ENCODE measurements at regions not wholly inside any gene's neighbourhood (a gene's known extent, or its start where the extent isn't known, plus 50 kb on each side); places are given as distances from the start of the nearest gene placed in this dataset.

- no peak for DNase-seq (ENCODE audit: extremely low read depth, low read depth)
- H3K4me3 ChIP-seq (replicated peaks; ENCODE audit: low read depth, low read length), result no peak overlapping the region
- TF ChIP-seq, protein P1, sequence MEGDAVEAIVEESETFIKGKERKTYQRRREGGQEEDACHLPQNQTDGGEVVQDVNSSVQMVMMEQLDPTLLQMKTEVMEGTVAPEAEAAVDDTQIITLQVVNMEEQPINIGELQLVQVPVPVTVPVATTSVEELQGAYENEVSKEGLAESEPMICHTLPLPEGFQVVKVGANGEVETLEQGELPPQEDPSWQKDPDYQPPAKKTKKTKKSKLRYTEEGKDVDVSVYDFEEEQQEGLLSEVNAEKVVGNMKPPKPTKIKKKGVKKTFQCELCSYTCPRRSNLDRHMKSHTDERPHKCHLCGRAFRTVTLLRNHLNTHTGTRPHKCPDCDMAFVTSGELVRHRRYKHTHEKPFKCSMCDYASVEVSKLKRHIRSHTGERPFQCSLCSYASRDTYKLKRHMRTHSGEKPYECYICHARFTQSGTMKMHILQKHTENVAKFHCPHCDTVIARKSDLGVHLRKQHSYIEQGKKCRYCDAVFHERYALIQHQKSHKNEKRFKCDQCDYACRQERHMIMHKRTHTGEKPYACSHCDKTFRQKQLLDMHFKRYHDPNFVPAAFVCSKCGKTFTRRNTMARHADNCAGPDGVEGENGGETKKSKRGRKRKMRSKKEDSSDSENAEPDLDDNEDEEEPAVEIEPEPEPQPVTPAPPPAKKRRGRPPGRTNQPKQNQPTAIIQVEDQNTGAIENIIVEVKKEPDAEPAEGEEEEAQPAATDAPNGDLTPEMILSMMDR (IDR thresholded peaks at IDR 0.05; ENCODE audit: low read depth, low read length, missing control alignments), result no peak
These were observed 119.2 kb upstream of the BOD1 start for GRCh38 chr5:173735691-173736090.

GRCh38 chr5:173736374-173736773 lies 119.9 kb upstream of the BOD1 start:
- no peak for DNase-seq (ENCODE audit: extremely low read depth, low read depth)

DNA sequence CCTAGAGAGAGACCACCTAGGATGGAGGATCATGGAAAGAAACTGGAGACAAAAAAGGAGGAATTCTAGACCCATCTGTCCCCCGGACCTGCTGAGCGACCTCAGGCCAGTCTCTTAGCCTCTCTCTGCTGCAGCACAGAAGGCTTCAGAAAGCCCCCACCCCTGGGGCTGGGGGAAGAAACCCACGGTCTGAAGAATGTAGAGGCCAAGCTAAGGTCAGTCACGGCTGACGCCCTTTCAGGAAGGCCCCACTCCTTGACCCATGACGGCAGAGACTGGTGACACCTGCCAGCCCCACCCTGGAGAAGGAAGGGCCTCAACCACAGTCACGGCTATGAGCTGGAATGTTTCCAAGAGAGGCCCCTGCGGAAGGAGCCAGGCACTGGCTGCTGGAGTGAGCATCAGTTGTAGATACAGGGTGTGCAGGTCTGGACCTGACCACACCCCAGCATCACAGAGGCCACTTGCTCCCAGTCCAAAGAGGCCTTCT lies 120.5 kb upstream of the BOD1 start:
- DNase-seq (ENCODE audit: extremely low read depth, low read depth), result no peak
- H3K4me3 ChIP-seq (replicated peaks; ENCODE audit: low read depth, low read length), result no peak overlapping the region
- TF ChIP-seq, protein P1 (IDR thresholded peaks at IDR 0.05; ENCODE audit: low read depth, low read length, missing control alignments), result no peak

More at GRCh38 chr5:173736374-173736773, 119.9 kb upstream of the BOD1 start:
- no peak overlapping the region for H3K4me3 ChIP-seq (replicated peaks; ENCODE audit: low read depth, low read length)
- TF ChIP-seq, protein P1 (IDR thresholded peaks at IDR 0.05; ENCODE audit: low read depth, low read length, missing control alignments), result no peak

GRCh38 chr5:173739741-173740140 lies 123.3 kb upstream of the BOD1 start:
- TF ChIP-seq, protein P1 (IDR thresholded peaks at IDR 0.05; ENCODE audit: low read depth, low read length, missing control alignments), result no peak
- no peak for DNase-seq (ENCODE audit: extremely low read depth, low read depth)
- no peak overlapping the region for H3K4me3 ChIP-seq (replicated peaks; ENCODE audit: low read depth, low read length)

GRCh38 chr5:173740400-173740799 lies 124.0 kb upstream of the BOD1 start:
- DNase-seq (ENCODE audit: extremely low read depth, low read depth), result no peak
- no peak overlapping the region for H3K4me3 ChIP-seq (replicated peaks; ENCODE audit: low read depth, low read length)
- TF ChIP-seq, protein P1 (IDR thresholded peaks at IDR 0.05; ENCODE audit: low read depth, low read length, missing control alignments), result no peak

DNA sequence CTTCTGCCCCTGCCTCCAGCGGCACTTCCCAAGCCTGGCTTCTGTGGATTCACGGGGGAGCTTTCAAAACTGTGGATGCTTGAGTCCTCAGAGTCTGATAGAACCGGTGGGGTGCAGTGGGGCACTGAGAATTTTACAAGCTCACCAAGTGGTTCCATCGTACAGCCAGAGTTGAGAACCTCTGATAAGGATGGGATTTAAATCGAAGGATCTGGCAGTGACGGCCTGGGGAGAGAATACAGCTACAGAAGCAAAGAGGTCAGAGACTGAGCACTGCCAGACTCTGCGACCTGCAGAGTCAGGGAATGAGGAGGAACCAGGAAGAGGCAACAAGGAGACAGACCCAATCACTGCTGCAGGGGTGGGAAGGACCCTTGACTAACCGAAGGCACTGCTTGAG lies 124.6 kb upstream of the BOD1 start:
- H3K4me3 ChIP-seq (replicated peaks; ENCODE audit: low read depth, low read length), result no peak overlapping the region
- DNase-seq (ENCODE audit: extremely low read depth, low read depth), result no peak
- TF ChIP-seq, protein P1 (IDR thresholded peaks at IDR 0.05; ENCODE audit: low read depth, low read length, missing control alignments), result no peak

All from HFF-Myc (cell line).